Skin epidermis (tissue), 12 donors: ENCODE measurements at regions not wholly inside any gene's neighbourhood (a gene's known extent, or its start where the extent isn't known, plus 50 kb on each side); places are given as distances from the start of the nearest gene placed in this dataset.

Experiments used
- H3K27ac ChIP-seq, 21 experiments: fragments of 200-600 bp; sonication (generic) in 11 of 21; one replicate each; pipeline ENCODE4 v1.5.0; 2020; ENCODE audit warnings: mild to moderate bottlenecking in 3 of 21, inconsistent platforms in 2 of 21, moderate library complexity in 2 of 21
- H3K4me3 ChIP-seq, 7 experiments: fragments of 200-600 bp; sonication (generic) in 2 of 7; one replicate each; pipeline ENCODE4 v1.5.0; 2020; ENCODE audit warnings: inconsistent platforms in 2 of 7, mild to moderate bottlenecking in 2 of 7, moderate library complexity in 1 of 7

DNA sequence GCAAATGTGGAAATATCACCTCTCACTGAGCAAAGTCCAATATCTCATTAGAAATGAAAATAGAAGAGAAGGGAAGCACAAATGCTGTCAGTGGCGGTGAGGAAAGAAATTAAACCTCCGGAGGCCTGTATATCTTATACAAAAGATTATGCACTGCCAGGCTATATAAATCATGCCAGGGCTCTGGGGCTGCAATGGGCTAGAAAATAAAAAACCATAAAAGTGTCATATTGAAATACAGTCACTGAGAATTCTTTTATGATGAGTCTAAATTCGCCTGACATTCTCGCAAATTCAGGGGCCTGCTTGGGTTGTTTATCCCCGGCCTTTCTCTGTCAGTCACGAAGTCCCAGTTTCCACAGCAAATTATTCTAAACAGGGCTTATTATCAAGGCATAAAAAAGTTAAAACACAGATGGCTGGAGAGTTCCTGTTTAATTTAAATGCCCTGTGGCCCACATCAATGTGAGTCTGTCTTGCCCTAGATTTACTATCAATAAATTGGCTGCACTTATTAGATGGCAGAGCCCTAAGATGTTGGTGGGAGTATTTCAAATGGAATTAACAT lies 193.8 kb downstream of the SNX10 start:
- Histone ChIP-seq H3K27ac (no peak overlapping the region), H3K4me3 (no peak overlapping the region)

DNA sequence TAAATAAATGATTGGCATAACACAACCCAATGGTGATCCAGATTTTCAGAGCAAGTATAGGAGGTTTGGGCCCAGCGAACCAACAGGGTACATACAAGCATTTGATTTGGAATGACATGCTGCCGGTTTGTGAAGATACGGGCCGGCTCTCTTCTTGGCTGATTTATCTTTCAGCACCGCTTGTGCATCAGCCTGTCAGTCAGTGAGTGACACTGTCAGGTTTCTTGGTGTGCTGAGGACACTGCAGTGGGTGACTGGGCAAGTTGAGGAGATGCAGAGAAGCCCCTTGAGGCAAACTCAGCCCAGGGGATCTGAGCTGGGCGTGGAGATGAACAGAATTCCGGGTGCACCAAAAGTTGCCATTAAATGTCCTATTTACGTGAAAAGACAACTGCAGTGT lies 194.5 kb downstream of the SNX10 start:
- Histone ChIP-seq H3K4me3 (no peak overlapping the region), H3K27ac (no peak overlapping the region)

DNA sequence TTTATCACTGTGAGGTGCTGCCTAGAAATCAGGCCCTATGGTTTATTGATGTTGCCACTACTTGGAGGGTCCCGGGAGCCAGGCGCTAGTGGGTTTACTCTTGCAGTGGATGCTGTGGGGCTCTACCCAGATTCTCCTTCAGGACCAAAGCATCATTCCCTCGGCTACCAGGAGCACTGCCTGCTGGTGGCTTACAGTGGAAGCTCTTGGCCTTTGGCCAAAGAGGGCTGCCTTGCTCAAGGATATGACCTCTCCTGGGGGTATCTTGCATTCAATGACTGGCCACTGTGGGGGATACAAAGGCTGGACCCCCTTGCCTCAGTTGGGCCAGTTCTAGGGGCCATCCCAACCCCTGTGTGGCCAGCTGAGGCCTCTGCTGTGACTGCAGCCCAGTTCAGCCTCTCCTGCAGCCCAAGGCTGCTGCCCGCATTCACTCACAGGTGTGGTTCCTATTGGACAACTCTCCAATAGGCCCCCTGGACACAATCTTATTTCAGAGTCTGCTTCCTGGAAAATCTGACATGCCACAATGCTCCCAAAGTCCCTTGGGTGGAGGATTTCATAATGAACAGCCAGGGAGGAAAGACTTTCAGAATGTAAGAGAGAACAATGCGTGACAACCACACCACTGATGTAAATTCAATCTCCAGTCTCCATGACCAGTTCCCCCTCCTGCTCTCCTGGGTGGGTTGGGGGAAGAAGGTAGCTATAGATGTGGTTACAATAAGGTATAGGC lies 196.3 kb downstream of the SNX10 start:
- no peak overlapping the region for H3K27ac ChIP-seq
- H3K4me3 ChIP-seq: no peak overlapping the region

DNA sequence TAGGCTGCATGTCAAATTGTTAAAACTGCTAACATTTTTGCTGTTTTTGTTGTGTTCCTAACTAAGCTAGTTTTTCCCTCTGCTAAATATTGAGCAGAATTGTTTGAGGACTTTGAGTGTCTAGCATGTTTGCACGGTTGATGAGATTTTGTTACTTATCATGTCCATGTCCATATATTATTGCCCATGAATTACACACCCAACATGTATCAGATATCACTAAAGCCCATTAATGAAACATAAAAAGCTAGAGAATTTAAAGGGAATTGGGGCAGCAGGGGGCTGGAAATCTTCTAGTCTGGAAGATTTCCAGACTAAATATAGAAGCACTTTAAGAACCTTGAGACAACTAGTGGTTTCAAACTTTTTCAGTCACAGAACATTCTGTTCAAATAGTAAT lies 197.7 kb downstream of the SNX10 start:
- Histone ChIP-seq H3K4me3 (no peak overlapping the region), H3K27ac (no peak overlapping the region)

DNA sequence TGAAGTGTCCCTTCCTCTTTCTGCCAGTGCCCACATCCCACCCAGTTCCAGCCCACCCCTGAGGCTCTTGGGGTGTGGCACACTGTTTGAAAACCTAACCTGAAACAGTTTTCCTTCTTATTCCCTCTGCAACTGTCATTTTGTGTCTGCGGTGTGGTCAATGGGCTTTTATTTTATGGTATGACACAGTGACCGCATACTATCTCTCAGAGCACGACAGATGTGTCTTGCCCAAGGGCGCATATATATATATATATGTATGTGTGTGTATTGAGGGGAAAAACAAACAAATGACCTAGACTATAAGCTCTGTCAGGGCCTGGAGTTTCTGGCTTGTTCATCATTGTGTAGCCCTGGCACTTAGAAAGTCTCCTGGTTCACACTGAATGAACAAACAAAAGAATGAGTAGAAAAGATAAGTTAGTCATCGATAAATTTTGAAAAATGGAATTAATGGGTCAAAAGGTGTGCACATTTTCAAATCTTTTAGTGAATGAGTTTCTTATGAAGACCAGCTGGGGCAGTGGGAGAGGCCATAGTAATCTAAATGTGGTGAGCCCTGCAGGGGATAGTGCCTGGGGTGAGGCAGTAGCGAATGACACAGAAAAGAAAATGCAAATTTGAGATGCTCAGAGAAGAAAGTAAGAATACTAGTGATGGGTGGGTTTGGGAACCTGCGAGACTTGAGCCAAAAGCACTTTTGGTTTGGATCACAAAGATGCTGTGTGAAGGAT lies 198.4 kb downstream of the SNX10 start:
- no peak overlapping the region for H3K4me3 ChIP-seq
- H3K27ac ChIP-seq: no peak overlapping the region

DNA sequence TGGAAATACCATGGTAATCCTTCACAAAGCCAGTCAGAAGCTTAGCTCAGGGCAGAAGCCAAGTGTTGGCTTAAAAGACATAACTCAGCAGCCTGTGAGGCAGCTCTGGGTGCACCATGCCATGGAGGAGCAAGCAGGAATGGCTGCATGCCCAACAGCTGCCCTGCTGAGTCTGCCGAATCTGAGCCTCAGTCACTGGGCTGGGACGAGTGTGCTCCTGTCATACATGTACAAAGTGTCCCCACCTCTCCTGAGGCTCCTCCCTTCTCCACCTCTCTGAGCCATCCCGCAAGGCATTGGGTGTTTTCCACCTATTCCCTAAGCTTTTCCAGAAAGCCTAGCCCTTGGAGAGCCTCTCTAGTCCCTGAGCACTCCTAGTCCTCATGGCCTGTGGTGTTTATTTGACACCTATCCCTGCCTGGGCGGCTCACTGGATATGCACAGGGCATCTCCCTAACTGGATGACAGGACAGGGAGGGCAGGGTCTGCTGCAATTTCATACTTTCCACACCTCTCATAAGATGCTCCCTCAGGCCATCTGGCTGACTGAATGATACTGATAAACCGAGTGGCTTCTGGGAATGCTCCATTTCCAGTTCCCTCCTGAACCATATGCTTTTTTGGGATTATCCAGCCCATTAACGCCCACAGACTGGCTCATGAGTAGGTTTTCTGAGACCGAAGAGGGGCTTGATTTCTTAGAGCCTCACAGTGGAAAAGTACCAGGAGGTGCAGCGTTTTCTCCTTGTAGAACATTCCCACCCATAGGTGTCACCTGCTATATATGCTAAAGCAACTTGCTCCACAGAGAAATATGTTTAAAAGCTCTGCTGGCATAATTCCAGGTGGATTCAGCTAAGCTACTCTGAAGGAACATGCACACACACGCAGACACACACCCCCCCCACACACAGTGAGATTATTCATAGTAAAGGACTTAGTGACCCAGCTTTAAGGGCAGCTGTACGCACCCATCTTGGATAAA lies 199.3 kb downstream of the SNX10 start:
- Histone ChIP-seq H3K27ac (no peak overlapping the region), H3K4me3 (no peak overlapping the region)

DNA sequence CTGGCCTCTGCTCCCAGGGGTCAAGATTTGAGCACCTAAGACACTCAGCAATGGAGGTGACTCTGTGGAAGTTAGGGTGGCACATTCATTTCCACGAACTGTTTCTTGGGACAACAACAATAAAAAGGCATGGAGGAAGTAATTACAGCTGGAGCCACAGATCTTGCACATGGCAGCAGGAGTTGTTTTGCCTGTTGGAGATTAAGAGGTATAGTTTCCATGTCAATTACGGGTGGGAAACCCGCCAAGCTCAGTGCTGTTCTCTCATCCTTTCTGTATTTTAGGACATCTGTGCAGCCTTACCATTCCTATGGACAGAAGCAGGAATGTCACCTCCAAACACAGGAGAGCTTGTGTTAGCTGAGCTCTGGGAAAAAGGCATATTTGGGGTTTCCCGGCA lies 201.2 kb downstream of the SNX10 start:
- Histone ChIP-seq H3K4me3 (no peak overlapping the region), H3K27ac (no peak overlapping the region)

DNA sequence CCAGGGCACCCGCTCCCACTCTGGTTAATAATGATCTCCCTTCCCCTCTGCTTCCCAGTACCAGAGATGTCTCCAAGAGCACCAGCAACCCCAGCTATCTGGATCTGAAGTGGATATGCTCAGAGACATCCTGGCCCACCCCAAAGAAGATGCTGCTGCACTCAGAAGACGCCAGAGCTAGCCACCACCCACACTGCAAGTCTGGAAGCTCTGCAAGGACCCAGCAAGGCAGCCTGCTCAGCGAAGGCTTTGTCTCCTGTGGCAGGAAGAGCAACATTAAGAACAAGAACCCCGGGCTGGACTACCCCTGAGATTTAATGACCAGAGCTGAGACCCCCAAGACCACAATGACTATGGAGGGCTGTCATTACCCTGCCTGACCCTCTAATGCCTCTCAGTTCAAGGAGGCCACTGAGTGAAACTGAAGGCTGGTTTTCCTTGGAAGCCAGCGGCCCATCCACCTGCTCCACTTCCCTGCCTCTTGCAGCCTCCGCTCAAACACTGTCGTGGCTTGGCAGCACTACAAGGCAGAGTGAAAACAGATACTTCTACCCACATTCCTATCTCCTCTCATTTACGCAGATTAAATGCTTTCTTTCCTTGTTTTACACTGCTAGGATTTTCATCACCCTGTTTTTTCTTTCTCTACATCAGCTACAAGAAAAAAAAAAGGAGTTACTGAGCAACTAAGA lies 202.2 kb downstream of the SNX10 start:
- H3K4me3 ChIP-seq: no peak overlapping the region
- H3K27ac ChIP-seq: no peak overlapping the region

DNA sequence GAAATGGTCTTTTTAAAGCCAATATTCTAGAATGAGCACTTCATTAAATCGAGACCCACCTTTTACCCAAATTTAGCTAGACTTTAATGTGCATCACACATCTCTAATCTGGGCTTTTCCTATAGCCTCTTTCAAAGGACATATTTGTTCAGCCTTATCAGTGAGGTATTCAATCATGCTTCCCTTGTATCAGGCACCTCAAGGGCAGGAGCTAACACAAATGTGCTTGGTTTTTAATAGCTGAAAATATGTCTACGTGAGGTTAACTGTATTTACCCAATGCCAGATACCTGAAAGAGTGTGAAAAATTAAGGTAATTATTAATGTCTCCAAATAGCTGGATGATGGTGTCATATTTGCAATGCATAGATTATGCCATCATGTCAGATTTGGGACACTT lies 203.9 kb downstream of the SNX10 start:
- H3K27ac ChIP-seq: no peak overlapping the region
- no peak overlapping the region for H3K4me3 ChIP-seq

DNA sequence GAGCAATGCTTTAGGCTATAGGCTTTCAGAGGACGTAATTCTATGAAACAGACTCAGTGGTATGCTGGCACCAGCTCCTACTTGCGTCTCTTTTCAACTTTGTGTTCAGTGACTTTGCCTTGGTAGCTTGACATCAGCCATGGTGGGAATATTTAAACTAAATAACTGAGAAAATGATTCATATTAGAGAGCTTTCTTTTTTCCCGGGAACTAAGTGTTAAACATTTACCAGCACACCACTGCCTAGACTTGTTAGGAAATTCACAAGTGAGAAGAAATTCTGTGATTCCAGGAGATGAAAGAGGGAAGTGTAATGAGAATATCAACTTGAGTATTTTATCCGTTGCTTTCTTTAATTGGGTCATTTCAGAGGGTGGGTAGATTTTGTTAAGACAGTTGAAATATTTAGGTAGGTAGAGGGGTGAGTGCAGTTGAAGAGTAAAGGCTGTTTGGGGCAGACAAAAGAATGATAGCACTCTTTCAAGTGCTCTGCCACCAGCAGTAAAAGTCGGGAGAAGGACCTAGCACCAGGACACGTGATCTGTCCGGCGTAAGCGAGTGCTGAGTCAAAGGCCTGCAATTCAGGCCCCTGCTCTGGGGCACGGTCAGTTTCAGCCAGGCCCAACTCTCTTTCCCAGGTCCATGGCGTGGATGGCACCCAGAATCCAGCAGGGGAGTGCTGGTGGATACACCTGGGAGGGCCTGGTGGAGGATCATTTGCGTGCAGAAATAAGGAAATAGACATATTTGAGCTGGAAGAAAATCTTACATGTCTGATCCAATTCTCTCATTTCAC lies 206.3 kb downstream of the SNX10 start:
- Histone ChIP-seq H3K27ac (no peak overlapping the region), H3K4me3 (no peak overlapping the region)

DNA sequence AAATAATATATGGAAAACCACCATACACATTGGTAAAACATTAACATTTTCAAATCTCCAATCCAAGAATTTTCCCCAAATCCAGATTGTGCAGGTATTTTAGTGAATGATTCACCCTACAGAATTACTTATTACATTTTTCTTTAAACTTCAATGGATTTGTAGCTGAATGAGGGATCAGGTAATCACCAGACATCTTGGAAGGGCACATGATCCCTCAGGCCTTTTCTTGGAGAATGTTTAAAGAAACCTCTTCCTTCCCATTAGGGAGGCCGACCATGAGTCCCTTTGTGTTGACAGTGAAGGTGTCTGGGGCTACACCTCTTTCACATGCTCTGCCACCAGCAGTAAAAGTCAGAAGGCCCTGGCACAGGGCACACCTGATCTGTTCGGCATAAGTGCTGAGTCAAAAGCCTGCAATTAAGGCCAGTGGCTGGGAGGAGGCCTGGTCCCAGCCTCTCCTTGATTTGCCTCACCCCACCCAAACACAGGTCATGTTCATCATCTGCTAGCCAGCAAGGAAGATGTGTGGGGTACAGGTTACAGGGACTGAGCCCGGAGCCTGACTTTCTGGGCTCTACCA lies 207.7 kb downstream of the SNX10 start:
- H3K27ac ChIP-seq: no peak overlapping the region
- H3K4me3 ChIP-seq: no peak overlapping the region

DNA sequence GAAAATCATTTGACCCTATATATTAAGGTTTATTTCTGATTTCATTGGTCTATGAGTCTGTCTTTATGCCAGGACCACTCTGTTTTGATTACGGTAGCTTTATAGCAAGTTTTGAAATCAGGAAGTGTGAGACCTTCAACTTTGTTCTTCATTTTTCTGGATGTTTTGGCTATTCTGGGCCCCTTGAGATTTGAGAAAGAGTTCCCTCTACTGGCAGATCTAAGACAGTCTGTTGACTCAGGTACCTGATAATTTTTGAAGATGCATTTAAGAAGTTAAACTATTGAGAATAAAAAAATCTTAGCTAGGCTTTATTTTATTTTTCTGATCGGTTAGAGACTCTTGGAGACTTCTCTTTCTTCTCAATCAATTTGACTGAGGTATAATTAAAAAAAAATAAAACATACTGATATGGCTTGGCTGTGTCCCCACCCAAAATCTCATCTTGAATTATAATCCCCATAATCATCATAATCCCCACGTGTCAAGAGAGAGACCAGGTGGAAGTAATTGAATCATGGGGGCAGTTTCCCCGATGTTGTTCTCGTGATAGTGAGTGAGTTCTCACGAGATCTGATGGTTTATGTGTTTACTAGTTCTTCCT lies 209.2 kb downstream of the SNX10 start:
- Histone ChIP-seq H3K27ac (no peak overlapping the region), H3K4me3 (no peak overlapping the region)

DNA sequence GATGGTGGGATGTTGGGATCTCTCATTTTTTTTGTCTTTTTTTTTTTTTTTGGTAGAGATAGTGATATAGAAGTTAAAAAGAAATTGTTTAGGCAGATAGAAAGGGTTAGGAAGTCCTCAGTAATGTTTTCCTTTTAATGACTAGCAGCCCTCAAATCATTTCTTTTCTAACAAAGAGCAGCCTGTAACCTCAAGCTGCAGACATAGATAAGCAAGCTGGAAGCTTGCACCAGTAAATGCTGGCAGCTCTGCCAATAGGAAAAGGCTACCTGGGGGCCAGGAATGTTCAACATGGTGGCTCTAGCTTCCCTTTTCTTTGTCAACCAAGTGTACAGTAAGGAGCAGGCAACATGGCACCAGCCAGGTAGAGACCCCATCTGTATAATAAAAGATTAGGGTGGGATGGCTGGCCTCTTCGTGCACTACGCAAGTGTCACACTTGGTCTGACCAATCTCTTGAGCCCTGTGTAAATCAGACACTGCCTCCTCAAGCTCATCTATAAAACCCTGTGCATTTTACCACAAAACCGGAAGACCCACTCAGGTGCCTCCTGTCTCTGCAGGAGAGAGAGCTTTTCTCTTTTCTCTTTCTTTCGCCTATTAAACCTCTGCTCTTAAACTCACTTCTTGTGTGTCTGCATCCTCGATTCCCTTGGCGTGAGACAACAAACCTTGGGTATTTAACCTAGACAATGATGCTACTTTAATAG lies 212.9 kb downstream of the SNX10 start:
- Histone ChIP-seq H3K4me3 (no peak overlapping the region), H3K27ac (no peak overlapping the region)

DNA sequence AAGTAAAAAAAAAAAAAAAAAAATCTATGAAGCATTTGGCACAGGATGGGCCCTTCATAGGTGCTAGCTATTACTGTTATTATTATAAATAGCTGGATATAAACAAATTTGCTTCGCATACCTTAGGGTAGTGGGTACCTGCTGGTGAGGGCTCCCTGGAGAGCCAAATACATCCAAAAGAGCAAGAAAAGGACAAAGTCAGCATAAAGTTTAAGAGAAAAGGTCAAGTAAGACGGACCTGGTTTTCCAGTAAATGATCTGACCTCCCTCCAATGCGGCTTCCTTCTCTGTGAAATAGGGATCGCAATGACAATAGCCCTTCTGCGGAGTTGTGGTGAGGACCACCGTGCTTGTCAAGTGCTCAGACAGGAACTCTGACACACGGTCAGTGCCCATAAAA lies 214.5 kb downstream of the SNX10 start:
- no peak overlapping the region for H3K27ac ChIP-seq
- H3K4me3 ChIP-seq: no peak overlapping the region

DNA sequence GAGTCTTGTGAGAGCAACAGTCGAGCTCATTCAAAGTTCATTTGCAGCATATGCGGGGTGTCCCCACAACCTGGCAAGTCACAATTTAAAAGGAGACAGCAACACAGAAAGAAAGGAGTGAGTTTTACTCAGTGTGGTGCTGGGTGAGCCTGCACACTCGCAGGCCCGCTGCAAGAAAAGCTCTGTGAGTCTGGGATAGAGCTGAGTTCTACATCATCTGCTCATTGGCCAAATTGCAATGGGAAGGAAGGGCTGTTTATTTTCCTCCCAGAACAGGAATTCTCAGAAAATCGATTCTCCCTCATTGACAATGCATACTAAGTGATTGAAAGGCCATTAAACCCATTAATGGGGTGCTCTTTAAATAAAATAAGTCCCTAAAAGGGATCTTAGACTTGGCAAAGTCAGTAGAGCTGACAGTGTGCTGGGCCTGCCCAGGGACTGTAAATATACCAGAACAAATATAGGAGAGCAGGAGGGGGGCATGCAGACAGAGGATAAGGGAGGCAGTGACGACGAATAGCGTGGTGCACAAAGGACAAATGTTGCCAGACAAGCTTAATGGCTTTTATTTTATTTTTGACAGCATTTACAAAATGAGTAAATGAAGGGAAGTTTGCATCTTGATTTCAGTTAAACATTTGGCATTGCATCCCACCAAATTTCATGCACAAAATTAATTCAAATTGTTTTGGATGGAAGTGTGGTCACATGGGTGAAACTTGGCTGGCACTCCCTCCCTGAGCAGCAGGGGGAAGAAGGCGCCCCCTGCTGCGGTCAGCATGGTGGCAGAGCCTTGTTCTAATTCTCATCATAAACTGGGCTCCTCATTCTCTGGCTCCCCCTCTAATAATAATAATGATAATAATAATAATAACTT lies 215.7 kb downstream of the SNX10 start:
- no peak overlapping the region for H3K27ac ChIP-seq
- no peak overlapping the region for H3K4me3 ChIP-seq

DNA sequence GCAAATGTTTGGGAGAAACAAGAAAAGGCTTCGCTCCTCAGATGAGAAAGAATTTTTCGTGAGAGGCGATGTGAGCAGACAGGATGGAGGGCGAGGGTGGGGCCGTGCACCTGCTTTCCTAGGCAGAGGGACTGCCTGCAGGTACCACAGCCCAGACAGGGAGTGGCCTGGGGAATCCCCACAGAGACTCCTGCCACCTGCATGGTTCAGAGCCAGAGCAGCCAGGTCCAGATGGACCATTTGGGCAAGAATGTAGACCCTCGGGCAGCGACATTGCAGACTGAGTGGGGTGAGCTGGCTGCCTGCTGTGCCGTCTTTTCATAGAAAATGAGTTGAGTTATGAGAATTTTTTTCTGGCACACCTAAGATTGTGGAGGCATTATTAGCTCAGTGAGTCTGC lies 216.8 kb downstream of the SNX10 start:
- Histone ChIP-seq H3K4me3 (no peak overlapping the region), H3K27ac (no peak overlapping the region)
